ENCODE measurements at regions not wholly inside any gene's neighbourhood (a gene's known extent, or its start where the extent isn't known, plus 50 kb on each side); places are given as distances from the start of the nearest gene placed in this dataset.

- intact Hi-C loops (cut with micrococcal nuclease; ENCODE audit: unreplicated experiment) (no loop called here), in situ Hi-C loops (cut with HindIII; ENCODE audit: extremely low pct_ligation_motif_present, low pct_unique_long_range_greater_than_20kb) (no loop called here)
- H3K9ac ChIP-seq (ENCODE audit: insufficient read depth, low read depth, low read length), result no peak overlapping the region
- DNase-seq (ENCODE audit: low spot score) (no peak), FAIRE-seq (no peak), ATAC-seq (no peak)
- no TSS peak for BruUV-seq (replicated peaks)
- no peak overlapping the region for H2AFZ ChIP-seq (ENCODE audit: low read length)
- no peak overlapping the region for H3K4me3 ChIP-seq (replicated peaks in 1 of 3; ENCODE audit: insufficient read depth in 1 of 3, low read depth in 2 of 3, low read length in 3 of 3)
- H4K20me1 ChIP-seq (ENCODE audit: insufficient read depth, low read length), result no peaks in the 10 kb centered on the region
- no peak overlapping the region for H3K27ac ChIP-seq (ENCODE audit: extremely low read length, insufficient read depth, low read length)
- CTCF ChIA-PET (ENCODE audit: low intra/inter-chr PET ratio, low total read pairs), result no interaction called here
- H3K4me1 ChIP-seq (ENCODE audit: insufficient read depth, low read length), result no peaks in the 10 kb centered on the region
- TF ChIP-seq ZSCAN22 (CRISPR knock-in tag; IDR thresholded peaks at IDR 0.05), result no peak
- TF ChIP-seq MATR3 (CRISPR knock-in tag; IDR thresholded peaks at IDR 0.05), result no peak
- no peak for TF ChIP-seq RNF2 (conservative IDR thresholded peaks at IDR 0.05; ENCODE audit: low read depth)
- TF ChIP-seq ZBTB8A (CRISPR knock-in tag; IDR thresholded peaks at IDR 0.05; ENCODE audit: borderline replicate concordance, low read depth), result no peak
- TF ChIP-seq ZNF235 (CRISPR knock-in tag; IDR thresholded peaks at IDR 0.05; ENCODE audit: borderline replicate concordance), result no peak
- TF ChIP-seq ZNF674 (CRISPR knock-in tag; IDR thresholded peaks at IDR 0.05; ENCODE audit: low read depth), result no peak
- no peak for TF ChIP-seq FOXK2 (IDR thresholded peaks at IDR 0.05)
- TF ChIP-seq ZNF326 (CRISPR knock-in tag; IDR thresholded peaks at IDR 0.05; ENCODE audit: borderline replicate concordance), result no peak
- TF ChIP-seq POLR2AphosphoS5 (IDR thresholded peaks at IDR 0.05; ENCODE audit: low read depth, low read length), result no peak
- TF ChIP-seq MTF1 (CRISPR knock-in tag; IDR thresholded peaks at IDR 0.05), result no peak
- TF ChIP-seq ZNF296 (CRISPR knock-in tag; conservative IDR thresholded peaks at IDR 0.05), result no peak
- no peak for TF ChIP-seq ZNF143 (CRISPR knock-in tag; IDR thresholded peaks at IDR 0.05)
- no peak for TF ChIP-seq JARID2 (CRISPR knock-in tag; IDR thresholded peaks at IDR 0.05; ENCODE audit: insufficient replicate concordance)
- no peak for TF ChIP-seq KLF15 (CRISPR knock-in tag; IDR thresholded peaks at IDR 0.05; ENCODE audit: borderline replicate concordance)
- no peak for TF ChIP-seq RAD21 (CRISPR knock-in tag; IDR thresholded peaks at IDR 0.05)
- no peak for TF ChIP-seq ZNF44 (CRISPR knock-in tag; IDR thresholded peaks at IDR 0.05)
- TF ChIP-seq ZSCAN12 (CRISPR knock-in tag; IDR thresholded peaks at IDR 0.05), result no peak
- no peak for TF ChIP-seq CEBPG (CRISPR knock-in tag; IDR thresholded peaks at IDR 0.05)
- no peak for TF ChIP-seq GATA4 (IDR thresholded peaks at IDR 0.05; ENCODE audit: borderline replicate concordance, low read depth)
- no peaks in the 10 kb centered on the region for H3K36me3 ChIP-seq (replicated peaks in 1 of 2; ENCODE audit: control insufficient read depth in 1 of 2, insufficient read depth in 2 of 2, low read length in 2 of 2)
- H3K4me2 ChIP-seq (ENCODE audit: low read depth, low read length), result no peak overlapping the region
- peaks cover 29% of the 10 kb centered on the region; the same call in 1 of the 2 replicates for H3K9me3 ChIP-seq (ENCODE audit: low read length)
- no peaks in the 10 kb centered on the region for H3K79me2 ChIP-seq (ENCODE audit: insufficient read depth, low read length)
- no peaks in the 10 kb centered on the region for H3K27me3 ChIP-seq (ENCODE audit: control insufficient read depth in 1 of 2, insufficient read depth in 2 of 2, low read length in 2 of 2)
- POLR2A ChIA-PET, result no interaction called here
Measured at GRCh38 chr9:104256696-104257062, 162.6 kb downstream of the SMC2 start.
